PC-3 (cell line): ENCODE measurements at regions not wholly inside any gene's neighbourhood (a gene's known extent, or its start where the extent isn't known, plus 50 kb on each side); places are given as distances from the start of the nearest gene placed in this dataset.
A peak's percentile ranks its signal among the peaks of the same experiment; 100 is the strongest.

Experiments
- ATAC-seq: fragments of 200-7000 bp; cut with Tn5 transposase; 2 replicates; pipeline ENCODE4 v1.9.1; 2020; ENCODE audit warnings: mild to moderate bottlenecking, moderate library complexity
- BruUV-seq: library from RNA; stranded (reverse); fragments of 400-500 nt; replicated peaks from 2 replicates; lab custom pipeline; 2021; lab: Mats Ljungman, UMichigan
- CTCF ChIA-PET: fragments of 300-600 bp; sonication (Branson Sonifier 250); formaldehyde crosslinking; loops from one replicate; lab custom pipeline; 2022; ENCODE audit warnings: antibody characterized with exemption; lab: Charles Lee
- POLR2A ChIA-PET: fragments of 300-600 bp; sonication (Branson Sonifier 250); formaldehyde crosslinking; loops from one replicate; lab custom pipeline; 2022; ENCODE audit warnings: antibody characterized with exemption; ENCODE audit not compliant: unreplicated experiment; lab: Charles Lee
- DNase-seq: peaks from one replicate; pipeline ENCODE4 v3.0.0-alpha.2; 2015
- H2AFZ ChIP-seq: fragments of 300-600 bp; sonication (generic); 2 replicates; pipeline ENCODE4 v1.6.0; 2016; ENCODE audit warnings: antibody characterized with exemption, low read length
- H3F3A ChIP-seq: fragments of 300-600 bp; sonication (generic); one replicate; pipeline ENCODE4 v1.6.0; 2017; ENCODE audit warnings: antibody characterized with exemption, low read length, control low read depth, mild to moderate bottlenecking; ENCODE audit not compliant: unreplicated experiment
- H3K27ac ChIP-seq: fragments of 300-600 bp; sonication (generic); 2 replicates; pipeline ENCODE4 v1.5.1; 2016; ENCODE audit warnings: mild to moderate bottlenecking, low read length
- H3K27me3 ChIP-seq: fragments of 300-600 bp; sonication (generic); 2 replicates; pipeline ENCODE4 v1.6.1; 2016; ENCODE audit warnings: low read length, mixed read lengths
- H3K36me3 ChIP-seq: fragments of 300-600 bp; sonication (generic); 2 replicates; pipeline ENCODE4 v1.6.1; 2016; ENCODE audit warnings: low read depth, mixed run types, low read length, mixed read lengths
- H3K4me1 ChIP-seq: fragments of 300-600 bp; sonication (generic); 2 replicates; pipeline ENCODE4 v1.5.1; 2016; ENCODE audit warnings: low read length; ENCODE audit not compliant: insufficient read depth
- H3K4me2 ChIP-seq: fragments of 300-600 bp; sonication (generic); 2 replicates; pipeline ENCODE4 v1.6.0; 2016; ENCODE audit warnings: low read length
- H3K4me3 ChIP-seq: fragments of 300-600 bp; sonication (generic); 2 replicates; pipeline ENCODE4 v1.5.1; 2016; ENCODE audit warnings: mild to moderate bottlenecking, low read length, mixed read lengths
- H3K79me2 ChIP-seq: fragments of 300-600 bp; sonication (generic); 2 replicates; pipeline ENCODE4 v1.6.1; 2017; ENCODE audit warnings: low read length, mixed read lengths
- H3K9ac ChIP-seq: fragments of 300-600 bp; sonication (generic); 2 replicates; pipeline ENCODE4 v1.6.0; 2016; ENCODE audit warnings: mild to moderate bottlenecking, low read length
- H3K9me2 ChIP-seq: fragments of 300-600 bp; sonication (generic); replicated peaks from 2 replicates; pipeline ENCODE4 v1.6.1; 2016; ENCODE audit warnings: mixed run types, low read length, mixed read lengths
- H3K9me3 ChIP-seq: fragments of 300-600 bp; sonication (generic); 2 replicates; pipeline ENCODE4 v1.6.1; 2016; ENCODE audit warnings: low read length, mixed read lengths
- H4K20me1 ChIP-seq: fragments of 300-600 bp; sonication (generic); 2 replicates; pipeline ENCODE4 v1.6.1; 2016; ENCODE audit warnings: low read length, mixed read lengths
- EZH2 ChIP-seq: fragments of 300-600 bp; sonication (generic); IDR thresholded peaks from one replicate; pipeline ENCODE4 v1.6.1; 2017; ENCODE audit warnings: antibody characterized with exemption, mild to moderate bottlenecking, low read length; ENCODE audit not compliant: unreplicated experiment
- EZH2phosphoT487 ChIP-seq: fragments of 300-600 bp; sonication (generic); IDR thresholded peaks from 2 replicates; pipeline ENCODE4 v1.6.1; 2018; ENCODE audit warnings: mild to moderate bottlenecking, antibody characterized with exemption, low read length, borderline replicate concordance
- intact Hi-C: fragments of 100-400 bp; cut with micrococcal nuclease; formaldehyde crosslinking; loops from 2 replicates; pipeline ENCODE4 v1.9.0; 2023
- TF ChIP-seq, protein P1 (sequence below): fragments of 300-600 bp; sonication (generic); conservative IDR thresholded peaks from 2 replicates; pipeline ENCODE4 v1.5.1; 2017; ENCODE audit warnings: antibody characterized with exemption, low read depth, mild to moderate bottlenecking, low read length

DNA sequence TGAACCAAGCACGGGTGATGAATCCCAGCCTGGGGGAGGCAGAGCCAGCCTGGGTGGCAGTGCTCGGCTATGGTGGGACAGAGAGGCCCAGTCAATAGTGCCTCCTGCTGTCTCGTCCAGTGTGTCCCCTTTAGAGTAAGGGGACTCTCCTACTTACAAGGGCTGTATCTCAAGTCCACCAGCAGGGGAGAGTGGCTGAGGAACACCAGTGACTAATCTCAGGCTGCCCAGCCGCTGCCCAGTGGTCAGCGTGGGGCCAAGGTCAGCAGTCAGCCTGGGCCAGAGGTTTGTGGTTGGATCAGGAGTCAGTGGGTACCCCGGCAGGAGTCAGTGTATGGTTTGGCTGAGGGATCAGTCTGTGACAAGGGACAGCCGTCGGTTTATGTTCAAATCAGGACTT, 109.2 kb upstream of the RUNX3 start:
- intact Hi-C loops: loop anchor here (10.0 kb wide), 1 partner anchor 54 kb away; no protein-coding TSS in a partner anchor
- no peaks in the 10 kb centered on the region for H3K9me3 ChIP-seq
- no TSS peak for BruUV-seq
- H4K20me1 ChIP-seq: no peaks in the 10 kb centered on the region
- no peak overlapping the region for H3K4me3 ChIP-seq
- H3K9ac ChIP-seq: no peak overlapping the region
- ATAC-seq (no peak), DNase-seq (no peak)
- peaks cover 31% of the 10 kb centered on the region; the same call in 1 of the 2 replicates for H3K27me3 ChIP-seq
- H3F3A ChIP-seq: no peaks in the 10 kb centered on the region
- no peaks in the 10 kb centered on the region for H3K4me1 ChIP-seq
- ChIA-PET POLR2A (no interaction called here), CTCF (no interaction called here)
- TF ChIP-seq, protein P1, sequence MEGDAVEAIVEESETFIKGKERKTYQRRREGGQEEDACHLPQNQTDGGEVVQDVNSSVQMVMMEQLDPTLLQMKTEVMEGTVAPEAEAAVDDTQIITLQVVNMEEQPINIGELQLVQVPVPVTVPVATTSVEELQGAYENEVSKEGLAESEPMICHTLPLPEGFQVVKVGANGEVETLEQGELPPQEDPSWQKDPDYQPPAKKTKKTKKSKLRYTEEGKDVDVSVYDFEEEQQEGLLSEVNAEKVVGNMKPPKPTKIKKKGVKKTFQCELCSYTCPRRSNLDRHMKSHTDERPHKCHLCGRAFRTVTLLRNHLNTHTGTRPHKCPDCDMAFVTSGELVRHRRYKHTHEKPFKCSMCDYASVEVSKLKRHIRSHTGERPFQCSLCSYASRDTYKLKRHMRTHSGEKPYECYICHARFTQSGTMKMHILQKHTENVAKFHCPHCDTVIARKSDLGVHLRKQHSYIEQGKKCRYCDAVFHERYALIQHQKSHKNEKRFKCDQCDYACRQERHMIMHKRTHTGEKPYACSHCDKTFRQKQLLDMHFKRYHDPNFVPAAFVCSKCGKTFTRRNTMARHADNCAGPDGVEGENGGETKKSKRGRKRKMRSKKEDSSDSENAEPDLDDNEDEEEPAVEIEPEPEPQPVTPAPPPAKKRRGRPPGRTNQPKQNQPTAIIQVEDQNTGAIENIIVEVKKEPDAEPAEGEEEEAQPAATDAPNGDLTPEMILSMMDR: 0 out of 2 replicates have a peak, but pooled peaks have one; percentile 22
- no peak for TF ChIP-seq EZH2
- H3K9me2 ChIP-seq: no peaks in the 10 kb centered on the region
- no peak overlapping the region for H3K4me2 ChIP-seq
- H2AFZ ChIP-seq: no peak overlapping the region
- H3K27ac ChIP-seq: no peak overlapping the region
- no peaks in the 10 kb centered on the region for H3K79me2 ChIP-seq
- H3K36me3 ChIP-seq: no peaks in the 10 kb centered on the region

DNA sequence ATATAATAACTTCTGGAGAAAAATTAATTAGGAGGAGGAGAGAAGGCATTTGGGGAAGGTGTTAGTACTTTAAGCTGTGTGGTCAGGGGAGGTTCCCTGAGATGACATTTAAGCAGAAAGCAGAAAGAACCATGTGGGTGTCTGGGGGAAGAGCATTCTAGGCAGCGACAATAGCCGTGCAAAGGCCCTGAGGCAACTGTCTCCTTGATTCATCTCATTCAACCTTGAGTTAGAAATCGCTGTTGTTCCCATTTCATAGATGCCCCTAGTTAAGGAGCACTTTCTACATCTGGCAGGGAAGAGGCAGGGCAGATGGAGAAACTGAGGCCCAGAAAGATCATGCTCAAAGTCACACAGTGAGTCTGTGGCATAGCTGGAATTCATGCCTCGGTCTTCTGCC, 108.6 kb upstream of the RUNX3 start:
- H4K20me1 ChIP-seq: no peaks in the 10 kb centered on the region
- H3K9me3 ChIP-seq: no peaks in the 10 kb centered on the region
- no peaks in the 10 kb centered on the region for H3F3A ChIP-seq
- ATAC-seq (no peak), DNase-seq (no peak)
- peaks cover 26% of the 10 kb centered on the region; the same call in 1 of the 2 replicates for H3K27me3 ChIP-seq
- no peaks in the 10 kb centered on the region for H3K9me2 ChIP-seq
- BruUV-seq: no TSS peak
- H3K4me2 ChIP-seq: no peak overlapping the region
- no peak overlapping the region for H2AFZ ChIP-seq
- no peaks in the 10 kb centered on the region for H3K79me2 ChIP-seq
- POLR2A ChIA-PET: no interaction called here
- no peak overlapping the region for H3K9ac ChIP-seq
- no peak overlapping the region for H3K4me3 ChIP-seq
- CTCF ChIA-PET: no interaction called here
- H3K4me1 ChIP-seq: no peaks in the 10 kb centered on the region
- H3K27ac ChIP-seq: no peak overlapping the region
- TF ChIP-seq EZH2phosphoT487 (no peak), EZH2 (no peak)
- TF ChIP-seq, protein P1: no peak
- intact Hi-C loops: loop anchor here (10.0 kb wide), 1 partner anchor 54 kb away; no protein-coding TSS in a partner anchor
- H3K36me3 ChIP-seq: no peaks in the 10 kb centered on the region
